Esophagus (tissue), 2 donors: ENCODE measurements at regions not wholly inside any gene's neighbourhood (a gene's known extent, or its start where the extent isn't known, plus 50 kb on each side); places are given as distances from the start of the nearest gene placed in this dataset.

Experiments used
- H3K27ac ChIP-seq, 2 donors: one replicate each; pipeline ENCODE4 v1.5.1; 2013; ENCODE audit warnings: low read depth in 2 of 2, mild to moderate bottlenecking in 2 of 2, inconsistent platforms in 1 of 2, low read length in 1 of 2, moderate library complexity in 1 of 2
- H3K27me3 ChIP-seq, 2 donors: one replicate each; pipeline ENCODE4 v1.6.1; 2013; ENCODE audit warnings: low read length in 2 of 2, control low read depth in 1 of 2, mild to moderate bottlenecking in 1 of 2; ENCODE audit not compliant: insufficient read depth in 2 of 2, control insufficient read depth in 1 of 2
- H3K36me3 ChIP-seq, 2 donors: one replicate each; pipeline ENCODE4 v1.6.1; 2013; ENCODE audit warnings: low read length in 1 of 2; ENCODE audit not compliant: control insufficient read depth in 2 of 2, insufficient read depth in 2 of 2
- H3K4me1 ChIP-seq, 2 donors: one replicate each; pipeline ENCODE4 v1.6.1; 2013; ENCODE audit warnings: low read length in 1 of 2; ENCODE audit not compliant: control insufficient read depth in 2 of 2, insufficient read depth in 2 of 2
- H3K4me3 ChIP-seq, 2 donors: one replicate each; pipeline ENCODE4 v1.5.1; 2013; ENCODE audit warnings: low read length in 2 of 2, mild to moderate bottlenecking in 2 of 2, low read depth in 1 of 2, moderate library complexity in 1 of 2
- H3K9me3 ChIP-seq, 2 donors: one replicate each; pipeline ENCODE4 v1.6.1; 2013; ENCODE audit warnings: mild to moderate bottlenecking in 2 of 2, low read depth in 1 of 2, low read length in 1 of 2, moderate library complexity in 1 of 2; ENCODE audit not compliant: control insufficient read depth in 2 of 2, insufficient read depth in 1 of 2
- WGBS, 2 donors: extraction: QIAGEN DNeasy Blood & Tissue Kit; methylation state at CpG; one replicate each; pipeline ENCODE4 v1.1.7; 2013; 5-methylcytosine and 5-hydroxymethylcytosine counted together
- donor health status: healthy with polysubstance abuse.
- donor health status: Bipolar disorder and iron deficiency.

DNA sequence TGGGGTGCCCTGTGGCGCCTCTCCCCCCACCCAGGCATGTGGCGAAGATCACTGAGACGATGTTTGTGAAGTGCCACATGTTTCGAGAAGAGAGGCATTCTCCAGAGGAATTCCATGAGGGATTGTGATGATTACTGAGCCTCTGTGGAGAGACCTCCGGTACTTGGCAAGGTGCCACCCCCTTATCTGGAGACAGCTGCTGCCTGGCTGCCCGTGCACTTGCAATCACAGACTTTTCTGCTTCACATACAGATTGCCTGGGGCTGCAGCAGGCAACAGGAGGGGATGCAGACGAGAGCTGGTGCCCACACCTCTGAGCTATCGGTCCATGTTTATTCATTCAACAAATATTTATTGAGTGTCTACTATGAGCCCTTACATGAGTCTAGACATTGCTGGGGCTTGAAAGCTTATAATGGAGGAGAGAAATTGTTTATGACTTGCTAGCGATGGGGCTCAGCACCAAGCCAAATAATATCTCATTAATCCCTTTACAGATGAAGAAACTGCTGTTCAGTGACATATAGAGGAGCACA is 317.2 kb upstream of the ZFHX3 start:
- H3K4me1 ChIP-seq: no peaks in the 10 kb centered on the region
- H3K36me3 ChIP-seq: no peaks in the 10 kb centered on the region
- no peaks in the 10 kb centered on the region for H3K27me3 ChIP-seq
- 34 to 44% methylated on average over 9 of the region's 9 CpGs for WGBS, 2 donors
- no peak overlapping the region for H3K27ac ChIP-seq
- H3K4me3 ChIP-seq: no peak overlapping the region
- H3K9me3 ChIP-seq: no peaks in the 10 kb centered on the region

DNA sequence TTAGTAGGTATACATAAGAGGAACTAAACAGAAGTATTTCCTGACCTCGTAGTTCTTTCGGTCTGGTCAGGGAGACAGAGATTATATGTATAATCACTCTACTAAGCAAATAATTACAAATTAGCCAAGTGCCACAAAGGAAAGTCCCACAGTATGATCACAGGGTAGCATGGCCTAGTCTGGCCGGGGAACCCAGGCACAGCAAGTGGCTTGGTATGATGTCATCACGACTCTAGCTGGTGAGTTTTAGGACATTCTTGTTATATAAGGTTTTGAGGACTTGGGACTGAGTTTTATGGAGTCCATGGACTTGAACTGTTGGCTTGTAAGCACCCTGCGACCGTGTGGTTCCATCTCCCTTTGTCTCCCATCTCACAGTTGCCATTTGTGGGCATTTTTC is 316.5 kb upstream of the ZFHX3 start:
- no peaks in the 10 kb centered on the region for H3K27me3 ChIP-seq
- no peak overlapping the region for H3K27ac ChIP-seq
- no peaks in the 10 kb centered on the region for H3K36me3 ChIP-seq
- no peak overlapping the region for H3K4me3 ChIP-seq
- H3K4me1 ChIP-seq: no peaks in the 10 kb centered on the region
- WGBS, 2 donors: 72 to 76% methylated on average over 6 of the region's 6 CpGs
- H3K9me3 ChIP-seq: no peaks in the 10 kb centered on the region

DNA sequence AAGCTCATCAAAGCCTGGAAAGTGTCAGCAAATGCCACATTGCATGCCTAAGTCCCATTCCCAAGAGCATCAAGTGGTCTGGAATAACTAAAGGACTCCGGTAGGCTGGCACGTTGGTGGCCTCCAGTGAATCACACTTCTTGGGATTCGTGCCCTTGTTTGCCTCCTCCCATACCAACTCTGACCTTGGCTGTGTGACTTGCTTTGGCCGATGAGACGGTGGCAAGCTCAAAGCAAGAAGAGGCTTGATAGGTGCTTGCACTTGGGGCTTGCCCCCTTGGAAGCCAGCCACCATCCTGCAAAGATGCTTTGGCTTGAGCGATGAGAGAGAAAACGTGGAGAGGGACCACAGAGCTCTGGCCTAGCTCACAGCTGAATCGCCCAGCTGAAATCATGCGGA is 313.1 kb upstream of the ZFHX3 start:
- H3K36me3 ChIP-seq: no peaks in the 10 kb centered on the region
- H3K9me3 ChIP-seq: no peaks in the 10 kb centered on the region
- no peaks in the 10 kb centered on the region for H3K4me1 ChIP-seq
- H3K27ac ChIP-seq: no peak overlapping the region
- H3K4me3 ChIP-seq: no peak overlapping the region
- no peaks in the 10 kb centered on the region for H3K27me3 ChIP-seq
- 74 to 87% methylated on average over 9 of the region's 9 CpGs for WGBS, 2 donors

DNA sequence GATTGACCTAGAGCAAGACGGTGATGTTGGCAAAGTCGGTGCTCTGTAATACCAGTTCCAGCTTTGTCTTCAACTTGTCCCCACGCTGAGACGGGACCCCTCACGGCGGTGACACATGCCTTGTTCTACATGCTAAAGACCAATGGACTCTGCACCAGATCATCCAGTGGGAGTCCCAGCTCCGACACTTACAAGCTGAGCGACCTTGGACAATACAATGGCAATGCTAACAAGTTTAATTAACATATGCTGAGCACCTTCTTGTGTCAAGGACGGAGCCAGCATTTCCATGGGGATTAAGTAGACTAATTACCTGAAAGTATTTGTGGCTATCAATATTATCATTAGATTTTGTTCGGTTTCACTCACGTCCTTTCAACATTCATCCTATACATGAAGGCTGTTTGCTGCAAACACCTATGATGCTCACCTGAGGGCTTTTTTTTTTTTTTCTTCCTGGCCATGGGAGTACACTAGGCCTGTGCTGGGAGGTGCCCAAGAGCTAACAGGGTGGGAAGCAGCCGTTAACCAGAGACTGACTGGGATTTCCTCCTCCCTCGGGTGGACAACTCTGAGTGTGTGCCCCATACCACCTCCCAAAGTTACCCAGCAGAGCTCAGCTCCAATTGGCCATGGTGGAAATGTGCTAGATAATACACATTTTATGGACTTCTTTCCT is 308.6 kb upstream of the ZFHX3 start:
- Histone ChIP-seq H3K4me1 (no peaks in the 10 kb centered on the region), H3K27ac (no peak overlapping the region), H3K36me3 (no peaks in the 10 kb centered on the region), H3K9me3 (no peaks in the 10 kb centered on the region), H3K27me3 (no peaks in the 10 kb centered on the region), H3K4me3 (no peak overlapping the region)
- 85 to 87% methylated on average over 13 of the region's 13 CpGs for whole genome bisulfite sequencing, 2 donors

DNA sequence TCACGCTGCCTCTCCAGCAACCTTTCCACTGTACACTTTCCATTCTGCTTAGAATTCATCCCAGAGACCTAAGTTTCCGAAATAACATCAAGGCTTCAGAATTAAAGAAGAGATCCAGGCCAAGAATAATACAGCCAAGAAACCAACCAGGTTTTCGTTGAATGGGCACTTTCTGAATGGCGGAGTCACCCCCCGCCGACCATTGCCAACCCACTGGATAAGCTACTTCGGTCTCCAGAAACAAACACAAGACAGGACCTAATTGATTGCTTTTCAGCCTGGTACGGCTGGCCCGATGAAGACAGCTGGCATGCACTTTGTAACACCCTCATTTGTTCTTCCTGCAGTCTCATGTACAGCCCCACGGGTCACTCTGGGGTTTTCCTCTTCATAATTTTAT is 308.1 kb upstream of the ZFHX3 start:
- no peaks in the 10 kb centered on the region for H3K9me3 ChIP-seq
- H3K36me3 ChIP-seq: no peaks in the 10 kb centered on the region
- no peaks in the 10 kb centered on the region for H3K4me1 ChIP-seq
- no peaks in the 10 kb centered on the region for H3K27me3 ChIP-seq
- H3K4me3 ChIP-seq: no peak overlapping the region
- no peak overlapping the region for H3K27ac ChIP-seq
- WGBS, 2 donors: 88 to 90% methylated on average over 10 of the region's 10 CpGs

DNA sequence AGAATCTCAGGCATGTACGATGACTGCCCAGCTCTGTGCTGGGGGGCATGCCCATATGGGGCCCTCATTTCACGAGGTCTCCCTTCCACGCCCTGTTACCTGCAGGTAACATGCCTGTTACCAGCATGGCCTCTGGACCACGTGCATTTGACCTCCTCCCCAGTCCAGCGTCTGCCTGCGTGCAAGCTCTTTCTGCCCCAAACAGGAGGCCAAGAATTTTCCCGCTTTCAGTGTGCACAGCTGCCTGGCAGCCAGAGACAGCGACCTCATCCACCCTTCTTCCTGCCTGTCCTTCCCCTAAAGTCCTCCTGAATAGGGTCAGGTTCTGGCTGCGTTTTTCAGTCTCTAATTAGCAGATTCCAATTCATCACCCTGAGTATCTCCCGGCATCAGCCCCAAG is 306.5 kb upstream of the ZFHX3 start:
- H3K4me1 ChIP-seq: no peaks in the 10 kb centered on the region
- H3K9me3 ChIP-seq: no peaks in the 10 kb centered on the region
- no peak overlapping the region for H3K4me3 ChIP-seq
- H3K27ac ChIP-seq: no peak overlapping the region
- no peaks in the 10 kb centered on the region for H3K36me3 ChIP-seq
- no peaks in the 10 kb centered on the region for H3K27me3 ChIP-seq
- WGBS, 2 donors: 35 to 41% methylated on average over 10 of the region's 10 CpGs

DNA sequence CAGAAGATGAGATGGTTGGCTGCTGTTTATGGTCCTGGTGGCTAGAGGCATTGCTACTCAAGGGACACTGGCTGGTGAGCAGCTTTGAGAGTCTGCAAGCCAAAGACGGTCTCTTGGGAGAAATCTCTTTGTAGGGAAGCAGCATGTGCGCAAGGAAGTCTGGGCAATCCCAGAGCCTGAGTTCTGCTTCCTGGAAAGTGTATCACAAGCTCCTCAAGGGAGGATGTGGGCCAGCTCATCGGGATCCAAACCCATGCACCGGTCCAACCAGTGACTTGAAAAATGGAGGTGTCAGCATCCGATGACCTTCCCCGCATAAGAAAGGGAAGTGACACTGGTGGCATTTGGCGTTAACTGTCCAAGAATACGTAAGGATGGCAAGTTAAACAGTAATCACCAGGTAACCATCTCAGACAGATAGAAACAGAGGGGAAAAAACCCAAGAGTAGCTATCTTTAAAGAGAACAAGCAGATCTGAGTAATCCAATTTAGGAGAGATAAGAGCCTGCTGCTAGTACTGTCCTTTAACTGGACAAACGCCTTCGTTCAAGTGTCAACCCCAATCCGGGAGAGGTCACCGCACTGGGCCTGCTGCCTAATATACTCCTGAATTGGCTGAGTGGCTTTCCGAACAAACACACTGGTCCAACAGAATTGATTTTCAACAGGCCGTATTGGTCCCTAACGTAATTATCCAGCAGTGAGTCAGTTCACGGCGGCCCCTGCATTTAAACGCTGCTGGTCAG is 303.0 kb upstream of the ZFHX3 start:
- no peaks in the 10 kb centered on the region for H3K27me3 ChIP-seq
- no peaks in the 10 kb centered on the region for H3K9me3 ChIP-seq
- H3K36me3 ChIP-seq: no peaks in the 10 kb centered on the region
- H3K4me3 ChIP-seq: no peak overlapping the region
- H3K27ac ChIP-seq: no peak overlapping the region
- 86 to 87% methylated on average over 18 of the region's 18 CpGs for WGBS, 2 donors
- H3K4me1 ChIP-seq: no peaks in the 10 kb centered on the region

DNA sequence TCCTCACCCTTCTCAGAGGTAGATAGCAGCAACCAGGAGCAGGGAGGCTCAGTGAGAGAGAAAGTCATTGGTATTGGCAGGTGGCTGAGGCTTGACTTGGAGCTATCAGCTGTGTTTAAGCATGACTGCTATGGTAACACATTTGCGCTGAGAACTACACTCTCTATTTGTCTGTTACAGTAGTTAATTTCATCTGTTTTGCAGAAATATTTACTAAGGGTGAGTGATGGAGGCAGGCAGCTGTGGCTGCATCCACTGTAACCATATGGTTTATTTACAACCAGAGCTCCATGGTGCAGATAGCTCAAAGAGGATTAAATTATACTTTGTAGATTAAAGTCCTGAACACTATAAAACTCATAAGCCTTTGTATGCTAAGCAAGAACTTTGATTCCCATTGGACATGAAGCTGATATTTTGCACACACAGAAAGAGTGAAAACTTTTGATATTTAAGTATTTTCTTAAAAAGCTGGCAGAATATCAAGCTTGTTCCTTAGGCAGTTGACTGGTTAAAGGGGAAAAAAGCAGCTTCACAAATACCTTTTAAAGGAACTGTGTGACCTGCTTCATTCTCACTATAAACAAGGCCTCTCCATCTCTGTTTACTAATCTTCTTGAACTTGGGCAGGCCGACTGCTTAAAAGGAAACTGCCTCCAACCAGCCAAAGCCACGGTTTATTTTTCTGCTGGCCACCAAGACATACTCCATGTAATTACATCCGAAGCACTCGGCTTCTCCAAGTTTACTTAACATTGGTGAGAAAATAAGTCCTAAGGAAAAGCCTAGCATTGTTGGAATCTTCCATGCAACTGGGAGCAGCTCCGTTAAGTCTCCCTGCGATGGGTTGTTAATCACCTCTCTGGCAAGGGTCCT is 299.8 kb upstream of the ZFHX3 start:
- Histone ChIP-seq H3K9me3 (no peaks in the 10 kb centered on the region), H3K4me1 (no peaks in the 10 kb centered on the region), H3K27me3 (no peaks in the 10 kb centered on the region), H3K27ac (no peak overlapping the region), H3K4me3 (no peak overlapping the region), H3K36me3 (no peaks in the 10 kb centered on the region)
- WGBS, 2 donors: 60 to 62% methylated on average over 7 of the region's 7 CpGs

DNA sequence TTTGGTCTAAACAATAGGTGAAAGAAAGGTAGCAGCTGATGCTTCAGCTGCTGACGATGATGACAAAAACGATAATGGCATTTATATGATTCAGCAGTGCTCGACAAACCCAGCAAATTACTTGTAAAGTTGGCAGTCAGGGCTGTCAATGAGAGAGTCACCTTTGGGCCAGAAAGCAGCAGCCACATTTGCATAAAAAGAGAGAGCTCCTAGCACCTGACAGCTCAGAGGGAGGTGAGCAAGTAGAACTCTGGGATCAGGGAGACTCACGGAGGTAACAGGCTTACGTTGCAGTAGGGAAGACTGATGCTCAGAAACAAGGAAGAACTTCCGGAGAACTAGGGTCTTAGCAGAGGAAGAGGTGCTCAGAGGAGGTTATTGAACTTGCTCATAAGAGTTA is 291.9 kb upstream of the ZFHX3 start:
- no peaks in the 10 kb centered on the region for H3K27me3 ChIP-seq
- no peaks in the 10 kb centered on the region for H3K36me3 ChIP-seq
- peaks cover 0 to 4% of the 10 kb centered on the region in 2 donors for H3K9me3 ChIP-seq
- no peak overlapping the region for H3K27ac ChIP-seq
- H3K4me3 ChIP-seq: no peak overlapping the region
- H3K4me1 ChIP-seq: no peaks in the 10 kb centered on the region
- 78 to 81% methylated on average over 6 of the region's 6 CpGs for whole genome bisulfite sequencing, 2 donors
